H9 (cell line): ENCODE measurements at regions not wholly inside any gene's neighbourhood (a gene's known extent, or its start where the extent isn't known, plus 50 kb on each side); places are given as distances from the start of the nearest gene placed in this dataset.
"Not testable (repeated sequence)": the region's sequence is repeated elsewhere in the genome, so short reads cannot be mapped to it uniquely, and the experiment has no call there.

Experiments used
- DNase-seq: peaks from one replicate; pipeline ENCODE4 v3.0.0-alpha.2; 2017
- H2AFZ ChIP-seq: one replicate; pipeline ENCODE4 v1.6.1; 2013; ENCODE audit warnings: mild to moderate bottlenecking, low read length, control low read depth, moderate library complexity
- H2AK5ac ChIP-seq: 2 replicates; pipeline ENCODE4 v1.6.1; 2013; ENCODE audit warnings: low read length, control low read depth, mixed read lengths; ENCODE audit not compliant: insufficient read length
- H2BK120ac ChIP-seq: one replicate; pipeline ENCODE4 v1.6.1; 2013; ENCODE audit warnings: low read depth, mild to moderate bottlenecking, low read length, control low read depth, inconsistent platforms; ENCODE audit not compliant: poor library complexity, severe bottlenecking
- H2BK12ac ChIP-seq: 2 replicates; pipeline ENCODE4 v1.6.1; 2013; ENCODE audit warnings: low read length, control low read depth, mixed read lengths, low read depth; ENCODE audit not compliant: insufficient read length
- H2BK15ac ChIP-seq: 2 replicates; pipeline ENCODE4 v1.6.1; 2013; ENCODE audit warnings: low read depth, low read length, control low read depth
- H2BK20ac ChIP-seq: one replicate; pipeline ENCODE4 v1.6.1; 2013; ENCODE audit warnings: low read depth, mild to moderate bottlenecking, low read length, control low read depth, inconsistent platforms; ENCODE audit not compliant: poor library complexity, severe bottlenecking
- H2BK5ac ChIP-seq: 2 replicates; pipeline ENCODE4 v1.6.1; 2013; ENCODE audit warnings: low read length, control low read depth, mixed read lengths; ENCODE audit not compliant: insufficient read length
- H3K14ac ChIP-seq: 2 replicates; pipeline ENCODE4 v1.6.1; 2013; ENCODE audit warnings: low read length, control low read depth; ENCODE audit not compliant: insufficient read depth
- H3K18ac ChIP-seq: 2 replicates; pipeline ENCODE4 v1.6.1; 2013; ENCODE audit warnings: low read depth, mild to moderate bottlenecking, mixed read lengths, low read length, control low read depth; ENCODE audit not compliant: insufficient read length
- H3K23ac ChIP-seq: 2 replicates; pipeline ENCODE4 v1.6.1; 2013; ENCODE audit warnings: low read length, control low read depth, mixed read lengths, low read depth; ENCODE audit not compliant: insufficient read length
- H3K23me2 ChIP-seq: 2 replicates; pipeline ENCODE4 v1.6.1; 2013; ENCODE audit warnings: low read depth, mild to moderate bottlenecking, mixed read lengths, low read length, control low read depth; ENCODE audit not compliant: insufficient read length, poor library complexity, severe bottlenecking
- H3K27ac ChIP-seq: 2 replicates; pipeline ENCODE4 v1.5.1; 2013; ENCODE audit warnings: low read length, control low read depth, mixed read lengths, low read depth; ENCODE audit not compliant: insufficient read length
- H3K27me3 ChIP-seq: 2 replicates; pipeline ENCODE4 v1.6.1; 2013; ENCODE audit warnings: low read length, control low read depth, inconsistent platforms; ENCODE audit not compliant: insufficient read depth
- H3K4ac ChIP-seq: 2 replicates; pipeline ENCODE4 v1.6.1; 2013; ENCODE audit warnings: low read depth, mild to moderate bottlenecking, control low read depth, inconsistent platforms, low read length, moderate library complexity
- H3K4me1 ChIP-seq: 2 replicates; pipeline ENCODE4 v1.6.1; 2013; ENCODE audit warnings: low read length, control low read depth, inconsistent platforms; ENCODE audit not compliant: insufficient read depth
- H3K4me2 ChIP-seq: 2 replicates; pipeline ENCODE4 v1.6.1; 2013; ENCODE audit warnings: low read length, control low read depth, mixed read lengths; ENCODE audit not compliant: insufficient read length, insufficient read depth
- H3K56ac ChIP-seq: 2 replicates; pipeline ENCODE4 v1.6.1; 2013; ENCODE audit warnings: low read depth, mild to moderate bottlenecking, mixed read lengths, low read length, control low read depth; ENCODE audit not compliant: insufficient read length
- H3K79me1 ChIP-seq: 2 replicates; pipeline ENCODE4 v1.6.1; 2013; ENCODE audit warnings: low read depth, mild to moderate bottlenecking, moderate library complexity, low read length, control low read depth, inconsistent platforms; ENCODE audit not compliant: insufficient read depth, poor library complexity, severe bottlenecking
- H3K79me2 ChIP-seq: 2 replicates; pipeline ENCODE4 v1.6.1; 2013; ENCODE audit warnings: low read length, control low read depth, inconsistent platforms; ENCODE audit not compliant: insufficient read depth
- H3K9ac ChIP-seq: 2 replicates; pipeline ENCODE4 v1.6.1; 2013; ENCODE audit warnings: low read length, control low read depth, mixed read lengths; ENCODE audit not compliant: insufficient read length; ENCODE audit errors: extremely low read depth
- H3K9me3 ChIP-seq: one replicate; pipeline ENCODE4 v1.6.1; 2013; ENCODE audit warnings: low read depth, low read length, inconsistent platforms; ENCODE audit not compliant: control insufficient read depth
- H3T11ph ChIP-seq: one replicate; pipeline ENCODE4 v1.6.1; 2013; ENCODE audit warnings: mild to moderate bottlenecking, low read length, control low read depth, inconsistent platforms
- H4K20me1 ChIP-seq: one replicate; pipeline ENCODE4 v1.6.1; 2013; ENCODE audit not compliant: control insufficient read depth, insufficient read length, insufficient read depth
- H4K5ac ChIP-seq: 2 replicates; pipeline ENCODE4 v1.6.1; 2013; ENCODE audit warnings: low read depth, mild to moderate bottlenecking, mixed read lengths, low read length, control low read depth; ENCODE audit not compliant: insufficient read length
- H4K8ac ChIP-seq: replicated peaks from 2 replicates; pipeline ENCODE4 v1.6.1; 2013; ENCODE audit warnings: low read length, control low read depth, mixed read lengths, low read depth; ENCODE audit not compliant: insufficient read length
- H4K91ac ChIP-seq: 2 replicates; pipeline ENCODE4 v1.6.1; 2013; ENCODE audit warnings: low read depth, mild to moderate bottlenecking, moderate library complexity, mixed read lengths, low read length, control low read depth; ENCODE audit not compliant: insufficient read length
- H3K27ac Mint-ChIP-seq, 3 experiments: 2 replicates in 2 of 3; 3 replicates in 1 of 3; pipeline ENCODE4 v1.8.0; 2020 to 2021; ENCODE audit warnings: mixed read lengths in 3 of 3, mild to moderate bottlenecking in 1 of 3, moderate library complexity in 1 of 3
- H3K27me3 Mint-ChIP-seq: 2 replicates; pipeline ENCODE4 v1.8.0; 2021; ENCODE audit warnings: low read depth, mild to moderate bottlenecking, moderate library complexity, mixed read lengths
- H3K36me3 Mint-ChIP-seq, 3 experiments: 2 replicates in 2 of 3; 3 replicates in 1 of 3; pipeline ENCODE4 v1.8.0; 2020 to 2021; ENCODE audit warnings: low read depth in 3 of 3, mixed read lengths in 3 of 3; ENCODE audit not compliant: insufficient read depth in 1 of 3
- H3K4me1 Mint-ChIP-seq, 2 experiments: 2 replicates each; pipeline ENCODE4 v1.8.0; 2020; ENCODE audit warnings: mixed read lengths in 2 of 2
- H3K4me3 Mint-ChIP-seq, 2 experiments: 2 replicates in 1 of 2; 3 replicates in 1 of 2; pipeline ENCODE4 v1.8.0; 2020 to 2021; ENCODE audit warnings: mild to moderate bottlenecking in 2 of 2, mixed read lengths in 2 of 2, moderate library complexity in 1 of 2
- H3K9me3 Mint-ChIP-seq, 2 experiments: 2 replicates in 1 of 2; 3 replicates in 1 of 2; pipeline ENCODE4 v1.8.0; 2020; ENCODE audit warnings: mild to moderate bottlenecking in 2 of 2, mixed read lengths in 2 of 2, moderate library complexity in 1 of 2
- CTCF ChIP-seq: fragments of 200-600 bp; sonication (generic); conservative IDR thresholded peaks from 3 replicates; pipeline ENCODE4 v1.8.0; 2021; ENCODE audit warnings: antibody characterized with exemption, mild to moderate bottlenecking
- WGBS: extraction: QIAGEN DNeasy Blood & Tissue Kit; methylation state at CpG from one replicate; pipeline ENCODE4 v1.1.7; 2013; ENCODE audit warnings: missing lambda C conversion rate, low lambda C conversion rate, mixed read lengths; ENCODE audit not compliant: insufficient read length; ENCODE audit errors: extremely low coverage; 5-methylcytosine and 5-hydroxymethylcytosine counted together

- H3K9me3 ChIP-seq, H3K27ac Mint-ChIP-seq, H2BK15ac ChIP-seq, H2BK120ac ChIP-seq, H2BK5ac ChIP-seq, H3K23me2 ChIP-seq, H4K5ac ChIP-seq, H3K9ac ChIP-seq, H3K14ac ChIP-seq, H3K9me3 Mint-ChIP-seq, H3K23ac ChIP-seq, H3K56ac ChIP-seq, H2AK5ac ChIP-seq, H2BK20ac ChIP-seq, H3K18ac ChIP-seq, H3K27ac ChIP-seq, H3K79me2 ChIP-seq, H2AFZ ChIP-seq, H3K36me3 Mint-ChIP-seq, H3K27me3 ChIP-seq, DNase-seq, H4K91ac ChIP-seq, H3K4me1 ChIP-seq, H3T11ph ChIP-seq, H4K8ac ChIP-seq, H4K20me1 ChIP-seq, H2BK12ac ChIP-seq, H3K4me3 Mint-ChIP-seq, H3K27me3 Mint-ChIP-seq, H3K4me2 ChIP-seq, H3K79me1 ChIP-seq, H3K4ac ChIP-seq: not testable (repeated sequence)
- WGBS: no CpG with 5 or more reads among the region's 14 CpGs
- TF ChIP-seq CTCF: peak; percentile 51; the same call in 2 of the 3 replicates
- H3K4me1 Mint-ChIP-seq: peaks cover 15 to 27% of the 10 kb centered on the region in 2 experiments
Observed at GRCh38 chr4:3984796-3985195, 218.6 kb downstream of the ADRA2C start.
